GM12878 (cell line): ENCODE measurements at regions not wholly inside any gene's neighbourhood (a gene's known extent, or its start where the extent isn't known, plus 50 kb on each side); places are given as distances from the start of the nearest gene placed in this dataset.

Experiments
- ATAC-seq: fragments of 200-7000 bp; cut with Tn5 transposase; 3 replicates; pipeline ENCODE4 v1.9.1; 2020; ENCODE audit warnings: mild to moderate bottlenecking, moderate library complexity
- BruUV-seq: library from RNA; stranded (reverse); fragments of 400-500 nt; replicated peaks from 2 replicates; lab custom pipeline; 2021; lab: Mats Ljungman, UMichigan
- CTCF ChIA-PET: fragments of 300-600 bp; sonication (Branson Sonifier 250); formaldehyde crosslinking; extraction: SDS; loops from one replicate; lab custom pipeline; 2021; ENCODE audit warnings: inconsistent platforms; lab: Yijun Ruan, JAX
- POLR2A ChIA-PET: fragments of 350-600 bp; formaldehyde crosslinking; extraction: SDS; loops from one replicate; lab custom pipeline; 2021; ENCODE audit warnings: inconsistent platforms; lab: Charles Lee
- RAD21 ChIA-PET: fragments of 300-600 bp; sonication (Branson Sonifier 250); formaldehyde crosslinking; loops from one replicate; lab custom pipeline; 2023; ENCODE audit warnings: antibody characterized with exemption; ENCODE audit not compliant: unreplicated experiment; lab: Charles Lee
- SMC1A ChIA-PET: fragments of 300-600 bp; sonication (Branson Sonifier 250); formaldehyde crosslinking; loops from one replicate; lab custom pipeline; 2023; ENCODE audit not compliant: unreplicated experiment, uncharacterized antibody; lab: Charles Lee
- DNase-seq: peaks from one replicate; pipeline ENCODE4 v3.0.0-alpha.2; 2011; ENCODE audit warnings: low read depth, low spot score
- FAIRE-seq: peaks from 3 replicates; lab custom pipeline; 2011; peaks lifted over from hg19 to GRCh38; lab: Jason Lieb, UNC
- H2AFZ ChIP-seq: 2 replicates; pipeline ENCODE4 v1.6.0; 2011; ENCODE audit warnings: low read depth, low read length, control low read depth; ENCODE audit not compliant: control insufficient read depth
- H3K27ac ChIP-seq: 2 replicates; pipeline ENCODE4 v1.5.1; 2011; ENCODE audit warnings: control low read depth; ENCODE audit not compliant: control insufficient read depth, insufficient read depth
- H3K27me3 ChIP-seq, 2 experiments: replicated peaks in 1 of 2; 2 replicates each; pipeline versions ENCODE4 v1.6.0 to v1.6.1; 2011; ENCODE audit warnings: low read length in 1 of 2; ENCODE audit not compliant: control insufficient read depth in 2 of 2, insufficient read depth in 2 of 2
- H3K36me3 ChIP-seq, 2 experiments: 2 replicates each; pipeline ENCODE4 v1.5.1; 2011; ENCODE audit warnings: low read length in 1 of 2; ENCODE audit not compliant: control insufficient read depth in 2 of 2, insufficient read depth in 2 of 2
- H3K4me1 ChIP-seq: 2 replicates; pipeline ENCODE4 v1.6.1; 2011; ENCODE audit warnings: mild to moderate bottlenecking, low read length, moderate library complexity, mixed read lengths; ENCODE audit not compliant: control insufficient read depth, insufficient read depth
- H3K4me2 ChIP-seq: 2 replicates; pipeline ENCODE4 v1.6.0; 2011; ENCODE audit warnings: control low read depth; ENCODE audit not compliant: control insufficient read depth, insufficient read depth
- H3K4me3 ChIP-seq: fragments of 200-600 bp; sonication (generic); 2 replicates; pipeline ENCODE4 v1.5.1; 2016
- H3K79me2 ChIP-seq: 2 replicates; pipeline ENCODE4 v1.6.0; 2011; ENCODE audit warnings: low read length; ENCODE audit not compliant: control insufficient read depth, insufficient read depth
- H3K9ac ChIP-seq: 2 replicates; pipeline ENCODE4 v1.8.0; 2011; ENCODE audit warnings: low read length, control low read depth, mixed read lengths; ENCODE audit not compliant: control insufficient read depth, insufficient read depth
- H3K9me3 ChIP-seq: replicated peaks from 3 replicates; pipeline ENCODE4 v1.5.1; 2011; ENCODE audit warnings: mild to moderate bottlenecking, low read length; ENCODE audit not compliant: control insufficient read depth, insufficient read depth
- H4K20me1 ChIP-seq: 2 replicates; pipeline ENCODE4 v1.6.0; 2011; ENCODE audit not compliant: control insufficient read depth, insufficient read depth
- BCLAF1 ChIP-seq: fragments of 450-650 bp; IDR thresholded peaks from 2 replicates; pipeline ENCODE4 v1.6.1; 2017; ENCODE audit warnings: antibody characterized with exemption, mild to moderate bottlenecking, moderate library complexity
- ELK1 ChIP-seq: IDR thresholded peaks from 2 replicates; pipeline ENCODE4 v1.6.1; 2012; ENCODE audit warnings: low read depth, low read length, improper control_type of control experiment
- ZNF217 ChIP-seq: fragments of 450-650 bp; IDR thresholded peaks from 2 replicates; pipeline ENCODE4 v1.6.1; 2017; ENCODE audit warnings: antibody characterized with exemption, mild to moderate bottlenecking
- ZNF592 ChIP-seq: fragments of 450-650 bp; IDR thresholded peaks from 2 replicates; pipeline ENCODE4 v1.6.1; 2017; ENCODE audit warnings: mild to moderate bottlenecking, moderate library complexity
- ZZZ3 ChIP-seq: IDR thresholded peaks from 2 replicates; pipeline ENCODE4 v1.6.1; 2011; ENCODE audit warnings: low read depth; ENCODE audit not compliant: control insufficient read depth, insufficient read length
- WGBS: methylation state at CpG from one replicate; pipeline ENCODE4 v1.1.6; 2016; ENCODE audit warnings: low lambda C conversion rate; ENCODE audit not compliant: insufficient replicate concordance, insufficient coverage; ENCODE audit errors: missing lambda C conversion rate; 5-methylcytosine and 5-hydroxymethylcytosine counted together
- in situ Hi-C: fragments of 300-500 bp; cut with MboI; formaldehyde crosslinking; loops from 9 replicates; pipeline ENCODE4 v1.14.3; 2018; ENCODE audit warnings: mixed read lengths
- intact Hi-C: fragments of 100-400 bp; cut with micrococcal nuclease; formaldehyde crosslinking; loops from one replicate; pipeline ENCODE4 v1.14.2; 2022; ENCODE audit not compliant: unreplicated experiment

- CTCF ChIA-PET, result no interaction called here
- Histone ChIP-seq H3K4me2 (no peak overlapping the region), H2AFZ (no peak overlapping the region), H3K36me3 (no peaks in the 10 kb centered on the region), H3K4me1 (peaks cover 6% of the 10 kb centered on the region), H3K27me3 (no peaks in the 10 kb centered on the region; a peak in 2 of 4 replicates), H3K27ac (no peak overlapping the region), H3K9me3 (no peaks in the 10 kb centered on the region), H3K79me2 (no peaks in the 10 kb centered on the region), H4K20me1 (no peaks in the 10 kb centered on the region), H3K9ac (no peak overlapping the region), H3K4me3 (no peak overlapping the region)
- intact Hi-C loops, result no loop called here
- SMC1A ChIA-PET, result interaction anchor here (1.3 to 2.2 kb wide), 2 partner anchors 9 to 102 kb away, joined by 3 to 8 read pairs; no protein-coding TSS in a partner anchor
- TF ChIP-seq ZZZ3 (no peak), ELK1 (no peak), BCLAF1 (no peak), ZNF592 (no peak), ZNF217 (no peak)
- RAD21 ChIA-PET, result no interaction called here
- 46% methylated on average over 7 of the region's 7 CpGs for WGBS
- FAIRE-seq, result no peak
- no TSS peak for BruUV-seq
- in situ Hi-C loops, result no loop called here
- POLR2A ChIA-PET, result no interaction called here
- DNase-seq, result no peak
- no peak for ATAC-seq
These were observed 58.3 kb upstream of the IFFO2 start for GRCh38 chr1:19014765-19015164.
